ENCODE measurements at regions not wholly inside any gene's neighbourhood (a gene's known extent, or its start where the extent isn't known, plus 50 kb on each side); places are given as distances from the start of the nearest gene placed in this dataset.
"Not testable (repeated sequence)": the region's sequence is repeated elsewhere in the genome, so short reads cannot be mapped to it uniquely, and the experiment has no call there.

- DNase-seq (ENCODE audit: low read depth in 2 of 2), result peak in 1 of 2 donors; percentile 12
These were observed 148.5 kb downstream of the TENT5C start for GRCh38 chr1:117754061-117754969.

DNA sequence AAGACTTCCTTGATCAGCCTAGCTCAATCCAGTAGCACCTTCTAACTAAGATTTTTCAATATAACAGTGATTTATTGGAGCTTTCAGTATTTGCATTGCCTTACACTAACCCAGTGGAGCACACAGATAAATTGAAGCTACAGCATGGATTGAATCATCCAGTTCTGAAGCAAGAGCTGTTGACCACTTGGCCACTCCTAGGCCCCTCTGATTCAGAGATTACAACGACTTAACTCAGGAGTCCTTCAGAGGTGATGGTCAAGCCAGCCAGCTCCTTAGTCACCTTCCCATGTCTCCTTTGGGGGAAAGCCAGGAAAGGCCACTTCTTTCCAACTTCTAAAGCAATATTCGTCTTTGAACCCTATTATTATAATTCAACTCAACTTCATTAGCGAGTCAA, 151.8 kb downstream of the TENT5C start:
- DNase-seq (ENCODE audit: low read depth in 2 of 2), result no peak

DNA sequence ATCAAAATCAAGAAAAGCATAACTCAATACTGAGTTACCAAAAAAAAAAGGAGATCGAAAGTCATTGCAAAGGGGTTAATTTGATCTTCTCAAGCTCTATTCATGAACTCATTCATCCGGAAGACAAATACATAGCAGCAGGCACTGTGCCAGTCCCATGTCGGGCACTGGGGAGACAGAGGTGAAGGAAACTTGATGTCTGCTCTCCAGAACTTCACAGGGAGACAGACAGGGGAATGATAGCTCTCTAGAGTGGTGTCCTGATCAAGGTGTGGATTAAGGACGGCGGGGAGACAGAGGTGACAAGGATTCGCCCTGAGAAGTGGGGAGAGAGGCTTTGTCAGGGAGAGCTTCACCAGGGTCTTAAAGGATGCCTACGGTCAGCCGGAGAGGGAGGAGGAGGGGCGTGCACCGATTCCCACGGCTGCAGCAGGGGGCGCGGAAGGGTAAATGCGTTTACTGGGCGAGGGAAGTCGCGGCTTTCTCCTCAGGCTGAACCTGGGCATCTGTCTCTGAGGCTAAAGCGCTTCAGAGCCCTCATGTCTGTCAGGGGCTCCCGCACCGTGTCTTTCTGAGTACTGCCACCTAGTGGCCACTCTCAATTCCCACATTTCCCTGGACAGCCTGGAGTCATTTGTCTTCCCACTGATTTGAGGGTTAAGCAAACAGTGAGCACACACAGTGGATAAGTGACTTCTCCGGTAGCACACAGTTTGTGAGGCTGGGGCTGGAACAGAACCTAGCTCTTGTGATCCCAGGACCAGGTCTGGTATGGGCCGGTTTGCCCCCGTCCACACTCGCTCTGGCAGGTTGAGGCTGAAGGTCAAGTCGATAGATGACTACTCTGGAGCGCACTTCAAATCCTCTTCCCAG, 152.8 kb downstream of the TENT5C start:
- peak; percentile 27 to 48 for DNase-seq (ENCODE audit: low read depth in 2 of 2)

DNA sequence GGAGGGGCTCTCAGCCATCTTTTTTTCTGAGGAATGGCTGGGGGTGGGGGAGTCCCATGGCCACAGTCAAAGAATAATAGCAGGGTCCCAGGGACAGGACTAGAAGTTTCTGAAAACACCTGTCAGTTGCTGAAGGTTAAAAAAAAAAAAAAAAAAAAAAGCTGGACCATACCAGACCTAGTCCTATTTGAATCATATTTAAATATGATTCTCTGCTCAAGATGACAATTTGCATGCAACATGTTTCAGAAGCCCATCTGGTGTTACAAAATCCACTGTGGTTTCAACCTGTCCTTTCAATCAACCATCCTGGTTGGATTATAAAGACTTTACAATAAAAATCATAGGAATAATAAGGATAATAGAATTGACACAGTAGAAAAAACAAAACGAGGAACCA, 153.7 kb downstream of the TENT5C start:
- no peak for DNase-seq (ENCODE audit: low read depth in 2 of 2)

- no peak for DNase-seq (ENCODE audit: low read depth in 2 of 2)
These were observed 154.2 kb downstream of the TENT5C start for GRCh38 chr1:117760069-117760468.

DNA sequence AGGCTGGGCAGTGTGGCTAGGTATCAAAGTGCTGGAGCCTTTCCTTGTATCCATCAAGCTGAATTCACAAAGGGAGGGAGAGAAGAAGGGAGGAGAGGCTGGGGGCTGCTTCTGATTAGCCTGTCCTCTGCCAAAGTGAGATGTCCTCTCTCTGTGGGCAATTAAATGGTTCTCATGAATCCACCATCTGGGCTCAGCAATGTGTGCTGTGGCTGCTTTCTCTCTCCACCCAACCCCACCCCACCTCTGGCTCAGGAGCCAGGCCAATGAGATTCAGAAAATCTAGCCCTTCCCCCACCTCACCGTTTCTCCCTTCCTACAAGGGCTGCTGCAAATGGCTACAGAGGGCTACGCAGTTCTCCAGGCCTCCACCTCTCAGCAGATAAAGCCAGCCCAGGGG, 154.6 kb downstream of the TENT5C start:
- no peak for DNase-seq (ENCODE audit: low read depth in 2 of 2)

DNA sequence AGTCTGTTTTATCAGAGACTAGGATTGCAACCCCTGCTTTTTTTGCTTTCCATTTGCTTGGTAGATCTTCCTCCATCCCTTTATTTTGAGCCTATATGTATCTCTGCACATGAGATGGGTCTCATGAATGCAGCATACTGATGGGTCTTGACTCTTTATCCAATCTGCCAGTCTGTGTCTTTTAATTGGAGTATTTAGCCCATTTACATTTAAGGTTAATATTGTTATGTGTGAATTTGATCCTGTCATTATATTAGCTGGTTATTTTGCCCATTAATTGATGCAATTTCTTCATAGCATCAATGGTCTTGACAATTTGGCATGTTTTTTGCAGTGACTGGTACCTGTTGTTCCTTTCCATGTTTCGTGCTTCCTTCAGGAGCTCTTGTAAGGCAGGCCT, 161.7 kb downstream of the GDAP2 start:
- not testable (repeated sequence) for DNase-seq (ENCODE audit: low read depth in 2 of 2)

DNA sequence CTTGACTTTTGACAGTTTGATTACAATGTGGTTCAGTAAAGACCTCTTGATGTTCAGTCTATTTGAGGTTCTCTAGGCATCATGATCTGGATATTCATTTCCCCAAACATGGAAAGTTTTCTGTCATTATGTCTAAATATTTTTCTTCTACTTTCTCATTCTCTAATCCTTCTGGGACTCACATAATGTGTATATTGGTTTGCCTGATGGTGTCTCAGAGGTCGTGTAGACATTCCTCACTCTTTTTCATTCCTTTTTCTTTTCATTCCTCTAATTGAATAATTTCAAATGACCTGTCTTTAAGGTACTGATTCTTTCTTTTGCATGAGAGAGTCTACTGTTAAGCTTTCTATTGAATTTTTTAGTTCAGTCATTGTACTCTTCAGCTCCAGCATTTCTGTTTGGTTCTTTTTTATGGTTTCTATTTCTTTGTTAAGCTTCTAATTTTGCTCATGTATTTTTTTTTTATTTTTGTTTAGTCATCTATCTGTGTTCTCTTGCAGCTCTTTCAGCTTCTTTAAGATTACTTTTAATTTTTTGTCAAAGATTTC, 158.4 kb downstream of the GDAP2 start:
- DNase-seq (ENCODE audit: low read depth in 2 of 2), result no peak

GRCh38 chr1:117779364-117779763, 150.1 kb downstream of the GDAP2 start:
- DNase-seq (ENCODE audit: low read depth in 2 of 2), result no peak

DNA sequence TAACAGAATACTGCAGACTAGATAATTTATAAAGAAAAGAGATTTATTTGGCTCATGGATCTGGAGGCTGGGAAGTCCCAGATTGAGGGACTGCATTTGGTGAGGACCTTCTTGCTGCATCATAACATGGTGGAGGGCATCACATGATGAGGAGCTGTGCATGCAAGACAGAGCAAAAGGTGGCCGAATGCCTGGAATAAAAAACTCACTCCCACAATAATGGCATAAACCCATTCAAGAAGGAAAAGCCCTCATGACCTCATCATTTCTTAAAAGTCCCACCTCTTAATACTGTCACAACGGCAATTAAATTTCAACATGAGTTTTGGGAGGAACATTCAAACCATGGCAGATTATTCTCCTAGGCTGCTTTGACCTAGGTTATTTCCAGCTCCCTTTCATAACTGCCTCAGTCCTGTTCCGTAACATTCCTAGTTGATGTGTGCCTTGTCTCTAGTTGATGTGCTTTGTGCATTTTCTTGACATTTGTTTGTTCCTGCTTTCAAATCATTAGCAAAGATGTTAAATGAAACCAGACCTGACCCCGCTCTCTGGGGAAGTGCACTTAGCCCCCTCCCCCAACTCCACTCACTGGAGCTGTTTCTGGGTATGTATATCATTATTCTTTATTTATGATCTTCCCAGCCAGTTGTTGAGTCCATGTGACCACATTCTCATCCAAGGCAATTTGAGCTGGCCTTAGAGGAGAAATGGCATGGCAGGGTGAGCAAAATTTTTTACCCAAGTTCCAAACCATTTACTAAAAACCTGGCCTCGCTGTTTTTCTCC, 148.5 kb downstream of the GDAP2 start:
- no peak for DNase-seq (ENCODE audit: low read depth in 2 of 2)

GRCh38 chr1:117782056-117782455, 147.4 kb downstream of the GDAP2 start:
- no peak for DNase-seq (ENCODE audit: low read depth in 2 of 2)

DNA sequence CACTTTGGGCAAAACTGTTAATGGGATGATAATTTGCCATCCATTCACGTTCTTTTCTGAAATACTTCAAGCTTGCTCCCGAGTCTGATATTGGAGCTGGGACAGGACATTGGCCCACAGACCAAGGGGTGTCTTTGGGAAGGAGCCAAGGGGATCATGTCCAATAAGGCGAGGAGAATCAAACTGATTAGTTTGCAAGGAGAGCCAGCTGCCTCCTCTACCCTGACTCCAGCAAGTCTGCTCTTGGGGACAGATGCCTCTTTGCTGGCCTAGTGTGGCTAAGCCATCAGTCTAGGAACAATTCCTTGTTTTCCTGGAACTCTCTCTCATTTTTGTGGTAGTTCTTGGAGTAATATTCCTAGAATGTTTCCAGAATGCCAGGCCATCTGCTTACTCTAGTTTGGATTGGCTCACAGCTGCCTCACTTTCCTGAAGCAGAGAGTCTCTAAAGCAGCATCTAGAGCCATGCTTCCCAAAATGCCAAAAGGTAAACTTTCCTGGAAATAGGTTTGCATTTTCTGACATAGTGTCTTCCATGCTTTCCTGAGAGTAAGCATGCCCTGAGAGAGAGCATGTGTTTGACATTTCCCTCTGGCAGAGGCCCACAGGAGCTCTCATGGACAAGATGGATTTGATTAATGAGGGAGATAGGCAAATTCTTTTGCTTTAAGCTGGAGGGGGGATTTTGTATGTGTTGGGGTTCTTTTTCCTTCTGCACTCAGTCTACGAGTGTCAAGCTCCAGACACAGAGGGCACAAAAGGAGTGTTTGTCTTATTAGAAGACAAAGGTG, 145.6 kb downstream of the GDAP2 start:
- no peak for DNase-seq (ENCODE audit: low read depth in 2 of 2)

DNA sequence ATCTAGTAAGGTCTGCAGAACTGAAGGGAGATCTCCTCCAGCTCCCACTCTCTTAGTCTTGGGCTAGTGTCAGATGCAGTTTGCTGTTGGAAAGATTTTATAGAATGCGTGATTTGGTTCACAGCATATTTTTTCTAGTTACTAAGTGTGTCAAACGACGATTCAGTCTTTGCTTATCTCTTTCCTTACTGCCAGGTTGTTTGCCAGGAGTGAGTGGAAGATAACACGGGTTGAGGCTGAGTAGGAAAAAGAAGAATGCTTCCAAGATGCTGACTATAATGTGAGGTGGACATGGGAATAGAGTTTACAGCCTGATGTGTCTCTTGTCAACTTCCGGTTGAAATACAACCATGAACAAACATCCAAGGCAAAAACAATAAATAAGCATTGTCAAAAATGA, 141.4 kb downstream of the GDAP2 start:
- DNase-seq (ENCODE audit: low read depth in 2 of 2), result no peak

DNA sequence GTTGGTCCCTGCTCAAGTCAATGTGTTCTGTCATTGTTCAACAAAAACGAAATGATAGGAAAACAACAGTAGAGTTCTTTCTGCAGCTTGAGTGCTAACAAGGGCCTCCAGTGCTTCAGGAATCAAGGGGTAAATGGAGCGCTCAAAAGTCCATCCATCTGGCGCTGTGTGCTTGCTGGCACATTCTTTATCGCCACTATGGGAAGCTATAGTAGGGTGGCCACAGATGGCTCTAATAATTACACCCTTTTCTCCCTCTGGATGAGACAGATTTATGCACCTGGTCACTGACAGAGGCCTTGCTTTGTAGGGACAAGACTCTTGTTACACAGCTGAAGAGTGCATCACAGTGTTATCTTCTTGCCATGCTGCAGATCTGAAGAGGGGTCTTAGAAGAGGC, 136.0 kb downstream of the GDAP2 start:
- no peak for DNase-seq (ENCODE audit: low read depth in 2 of 2)

GRCh38 chr1:117794073-117794472, 135.3 kb downstream of the GDAP2 start:
- DNase-seq (ENCODE audit: low read depth in 2 of 2), result no peak

- DNase-seq (ENCODE audit: low read depth in 2 of 2), result no peak
These were observed 134.2 kb downstream of the GDAP2 start for GRCh38 chr1:117795190-117795589.

DNA sequence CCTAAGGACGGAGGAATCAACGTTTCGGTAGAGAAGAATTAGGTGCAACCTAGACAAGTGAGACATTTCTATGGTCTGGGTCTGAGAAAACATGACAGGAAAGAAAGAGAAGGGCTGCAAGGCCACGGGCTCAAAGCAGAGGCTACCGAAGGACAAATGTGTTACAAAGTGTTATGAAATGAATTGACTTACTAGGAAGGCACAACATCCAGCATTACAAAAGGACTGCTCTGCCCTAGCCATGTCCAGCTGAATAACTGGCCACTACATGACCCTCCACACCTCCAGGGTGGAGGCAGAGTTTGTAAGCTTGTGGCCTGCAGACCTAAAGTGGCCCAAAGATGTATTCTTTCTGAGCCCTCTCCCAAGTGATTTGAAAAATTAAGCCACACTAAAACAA, 133.6 kb downstream of the GDAP2 start:
- no peak for DNase-seq (ENCODE audit: low read depth in 2 of 2)

- no peak for DNase-seq (ENCODE audit: low read depth in 2 of 2)
These were observed 133.2 kb downstream of the GDAP2 start for GRCh38 chr1:117796226-117796625.

DNA sequence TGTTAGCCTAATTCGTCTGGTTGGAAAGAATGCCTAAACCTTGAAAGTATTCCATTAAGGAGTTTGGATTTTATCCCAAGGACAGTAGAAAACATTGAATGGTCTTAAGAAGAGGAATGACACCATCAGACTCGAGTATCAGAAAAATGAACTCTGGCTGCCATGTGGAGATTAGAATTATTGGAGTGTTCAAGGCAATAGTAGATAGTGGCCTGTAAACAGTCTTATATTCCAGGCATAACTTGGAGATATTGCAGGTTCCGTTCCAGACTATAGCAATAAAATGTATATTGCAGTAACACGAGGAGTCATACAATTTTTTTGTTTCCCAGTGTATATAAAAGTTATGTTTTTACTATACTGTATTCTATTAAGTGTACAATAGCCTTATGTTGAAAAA, 130.9 kb downstream of the GDAP2 start:
- no peak for DNase-seq (ENCODE audit: low read depth in 2 of 2)

DNA sequence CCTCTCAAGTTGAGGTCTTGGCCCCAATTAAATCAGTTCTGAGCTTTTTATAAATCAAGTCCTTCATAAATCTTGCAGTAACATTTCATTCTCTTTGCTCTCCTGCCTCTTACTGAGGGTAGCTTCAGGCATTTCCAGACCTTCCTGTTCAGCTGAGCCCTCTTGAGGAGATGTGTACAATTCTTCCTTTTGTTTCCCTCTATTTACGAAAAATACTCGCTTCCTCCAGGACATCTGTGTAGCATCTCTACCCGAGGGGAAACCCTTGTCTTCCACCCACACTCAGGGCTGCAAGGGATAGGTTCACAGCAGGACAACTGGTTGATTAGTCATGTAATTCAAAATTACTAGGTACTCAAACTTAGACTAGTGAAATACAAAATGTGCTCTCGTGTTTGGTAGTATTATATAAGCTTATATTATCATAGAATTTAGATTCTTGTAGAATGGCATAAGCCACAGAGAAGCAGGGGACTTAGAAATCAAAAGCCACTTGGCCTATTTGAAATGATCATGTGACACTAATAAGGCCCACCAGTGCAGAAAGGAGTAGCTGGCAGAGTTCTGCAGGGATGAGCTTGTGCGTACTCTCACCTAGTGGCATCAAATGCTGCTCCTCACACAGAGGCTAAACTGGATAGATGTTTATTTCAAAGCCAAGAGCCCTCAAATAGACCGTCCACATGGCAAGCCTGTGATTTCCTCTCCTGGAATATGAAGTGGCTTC, 126.7 kb downstream of the GDAP2 start:
- DNase-seq (ENCODE audit: low read depth in 2 of 2), result no peak

All from stimulated activated CD8-positive, alpha-beta memory T cell treated with anti-CD3 and anti-CD28 coated beads, Interleukin-2, amount 100 ng/mL, for 48 hours (primary cell).